H9 (cell line): ENCODE measurements at regions not wholly inside any gene's neighbourhood (a gene's known extent, or its start where the extent isn't known, plus 50 kb on each side); places are given as distances from the start of the nearest gene placed in this dataset.

Source experiments
- DNase-seq: peaks from one replicate; pipeline ENCODE4 v3.0.0-alpha.2; 2017
- H2AFZ ChIP-seq: one replicate; pipeline ENCODE4 v1.6.1; 2013; ENCODE audit warnings: mild to moderate bottlenecking, low read length, control low read depth, moderate library complexity
- H2AK5ac ChIP-seq: 2 replicates; pipeline ENCODE4 v1.6.1; 2013; ENCODE audit warnings: low read length, control low read depth, mixed read lengths; ENCODE audit not compliant: insufficient read length
- H2BK120ac ChIP-seq: one replicate; pipeline ENCODE4 v1.6.1; 2013; ENCODE audit warnings: low read depth, mild to moderate bottlenecking, low read length, control low read depth, inconsistent platforms; ENCODE audit not compliant: poor library complexity, severe bottlenecking
- H2BK12ac ChIP-seq: 2 replicates; pipeline ENCODE4 v1.6.1; 2013; ENCODE audit warnings: low read length, control low read depth, mixed read lengths, low read depth; ENCODE audit not compliant: insufficient read length
- H2BK15ac ChIP-seq: 2 replicates; pipeline ENCODE4 v1.6.1; 2013; ENCODE audit warnings: low read depth, low read length, control low read depth
- H2BK20ac ChIP-seq: one replicate; pipeline ENCODE4 v1.6.1; 2013; ENCODE audit warnings: low read depth, mild to moderate bottlenecking, low read length, control low read depth, inconsistent platforms; ENCODE audit not compliant: poor library complexity, severe bottlenecking
- H2BK5ac ChIP-seq: 2 replicates; pipeline ENCODE4 v1.6.1; 2013; ENCODE audit warnings: low read length, control low read depth, mixed read lengths; ENCODE audit not compliant: insufficient read length
- H3K14ac ChIP-seq: 2 replicates; pipeline ENCODE4 v1.6.1; 2013; ENCODE audit warnings: low read length, control low read depth; ENCODE audit not compliant: insufficient read depth
- H3K18ac ChIP-seq: 2 replicates; pipeline ENCODE4 v1.6.1; 2013; ENCODE audit warnings: low read depth, mild to moderate bottlenecking, mixed read lengths, low read length, control low read depth; ENCODE audit not compliant: insufficient read length
- H3K23ac ChIP-seq: 2 replicates; pipeline ENCODE4 v1.6.1; 2013; ENCODE audit warnings: low read length, control low read depth, mixed read lengths, low read depth; ENCODE audit not compliant: insufficient read length
- H3K23me2 ChIP-seq: 2 replicates; pipeline ENCODE4 v1.6.1; 2013; ENCODE audit warnings: low read depth, mild to moderate bottlenecking, mixed read lengths, low read length, control low read depth; ENCODE audit not compliant: insufficient read length, poor library complexity, severe bottlenecking
- H3K27ac ChIP-seq: 2 replicates; pipeline ENCODE4 v1.5.1; 2013; ENCODE audit warnings: low read length, control low read depth, mixed read lengths, low read depth; ENCODE audit not compliant: insufficient read length
- H3K27me3 ChIP-seq: 2 replicates; pipeline ENCODE4 v1.6.1; 2013; ENCODE audit warnings: low read length, control low read depth, inconsistent platforms; ENCODE audit not compliant: insufficient read depth
- H3K4ac ChIP-seq: 2 replicates; pipeline ENCODE4 v1.6.1; 2013; ENCODE audit warnings: low read depth, mild to moderate bottlenecking, control low read depth, inconsistent platforms, low read length, moderate library complexity
- H3K4me1 ChIP-seq: 2 replicates; pipeline ENCODE4 v1.6.1; 2013; ENCODE audit warnings: low read length, control low read depth, inconsistent platforms; ENCODE audit not compliant: insufficient read depth
- H3K4me2 ChIP-seq: 2 replicates; pipeline ENCODE4 v1.6.1; 2013; ENCODE audit warnings: low read length, control low read depth, mixed read lengths; ENCODE audit not compliant: insufficient read length, insufficient read depth
- H3K56ac ChIP-seq: 2 replicates; pipeline ENCODE4 v1.6.1; 2013; ENCODE audit warnings: low read depth, mild to moderate bottlenecking, mixed read lengths, low read length, control low read depth; ENCODE audit not compliant: insufficient read length
- H3K79me1 ChIP-seq: 2 replicates; pipeline ENCODE4 v1.6.1; 2013; ENCODE audit warnings: low read depth, mild to moderate bottlenecking, moderate library complexity, low read length, control low read depth, inconsistent platforms; ENCODE audit not compliant: insufficient read depth, poor library complexity, severe bottlenecking
- H3K79me2 ChIP-seq: 2 replicates; pipeline ENCODE4 v1.6.1; 2013; ENCODE audit warnings: low read length, control low read depth, inconsistent platforms; ENCODE audit not compliant: insufficient read depth
- H3K9ac ChIP-seq: 2 replicates; pipeline ENCODE4 v1.6.1; 2013; ENCODE audit warnings: low read length, control low read depth, mixed read lengths; ENCODE audit not compliant: insufficient read length; ENCODE audit errors: extremely low read depth
- H3K9me3 ChIP-seq: one replicate; pipeline ENCODE4 v1.6.1; 2013; ENCODE audit warnings: low read depth, low read length, inconsistent platforms; ENCODE audit not compliant: control insufficient read depth
- H3T11ph ChIP-seq: one replicate; pipeline ENCODE4 v1.6.1; 2013; ENCODE audit warnings: mild to moderate bottlenecking, low read length, control low read depth, inconsistent platforms
- H4K20me1 ChIP-seq: one replicate; pipeline ENCODE4 v1.6.1; 2013; ENCODE audit not compliant: control insufficient read depth, insufficient read length, insufficient read depth
- H4K5ac ChIP-seq: 2 replicates; pipeline ENCODE4 v1.6.1; 2013; ENCODE audit warnings: low read depth, mild to moderate bottlenecking, mixed read lengths, low read length, control low read depth; ENCODE audit not compliant: insufficient read length
- H4K8ac ChIP-seq: replicated peaks from 2 replicates; pipeline ENCODE4 v1.6.1; 2013; ENCODE audit warnings: low read length, control low read depth, mixed read lengths, low read depth; ENCODE audit not compliant: insufficient read length
- H4K91ac ChIP-seq: 2 replicates; pipeline ENCODE4 v1.6.1; 2013; ENCODE audit warnings: low read depth, mild to moderate bottlenecking, moderate library complexity, mixed read lengths, low read length, control low read depth; ENCODE audit not compliant: insufficient read length
- H3K27ac Mint-ChIP-seq, 3 experiments: 2 replicates in 2 of 3; 3 replicates in 1 of 3; pipeline ENCODE4 v1.8.0; 2020 to 2021; ENCODE audit warnings: mixed read lengths in 3 of 3, mild to moderate bottlenecking in 1 of 3, moderate library complexity in 1 of 3
- H3K27me3 Mint-ChIP-seq: 2 replicates; pipeline ENCODE4 v1.8.0; 2021; ENCODE audit warnings: low read depth, mild to moderate bottlenecking, moderate library complexity, mixed read lengths
- H3K36me3 Mint-ChIP-seq, 3 experiments: 2 replicates in 2 of 3; 3 replicates in 1 of 3; pipeline ENCODE4 v1.8.0; 2020 to 2021; ENCODE audit warnings: low read depth in 3 of 3, mixed read lengths in 3 of 3; ENCODE audit not compliant: insufficient read depth in 1 of 3
- H3K4me1 Mint-ChIP-seq, 2 experiments: 2 replicates each; pipeline ENCODE4 v1.8.0; 2020; ENCODE audit warnings: mixed read lengths in 2 of 2
- H3K4me3 Mint-ChIP-seq, 2 experiments: 2 replicates in 1 of 2; 3 replicates in 1 of 2; pipeline ENCODE4 v1.8.0; 2020 to 2021; ENCODE audit warnings: mild to moderate bottlenecking in 2 of 2, mixed read lengths in 2 of 2, moderate library complexity in 1 of 2
- H3K9me3 Mint-ChIP-seq, 2 experiments: 2 replicates in 1 of 2; 3 replicates in 1 of 2; pipeline ENCODE4 v1.8.0; 2020; ENCODE audit warnings: mild to moderate bottlenecking in 2 of 2, mixed read lengths in 2 of 2, moderate library complexity in 1 of 2
- CTCF ChIP-seq: fragments of 200-600 bp; sonication (generic); conservative IDR thresholded peaks from 3 replicates; pipeline ENCODE4 v1.8.0; 2021; ENCODE audit warnings: antibody characterized with exemption, mild to moderate bottlenecking
- WGBS: extraction: QIAGEN DNeasy Blood & Tissue Kit; methylation state at CpG from one replicate; pipeline ENCODE4 v1.1.7; 2013; ENCODE audit warnings: missing lambda C conversion rate, low lambda C conversion rate, mixed read lengths; ENCODE audit not compliant: insufficient read length; ENCODE audit errors: extremely low coverage; 5-methylcytosine and 5-hydroxymethylcytosine counted together

- H3K23ac ChIP-seq: no peak overlapping the region
- H4K20me1 ChIP-seq: no peaks in the 10 kb centered on the region
- no peaks in the 10 kb centered on the region for H3K23me2 ChIP-seq
- H2AFZ ChIP-seq: no peak overlapping the region
- peaks cover 2% of the 10 kb centered on the region in 2 experiments; a peak in 1 of 4 replicates for H3K4me1 Mint-ChIP-seq
- H4K8ac ChIP-seq: no peak overlapping the region
- no peak overlapping the region for H2BK5ac ChIP-seq
- H2BK12ac ChIP-seq: no peak overlapping the region
- no peak overlapping the region for H3K4me2 ChIP-seq
- no CpG with 5 or more reads among the region's 1 CpG for WGBS
- no peak overlapping the region for H3K14ac ChIP-seq
- H3K79me1 ChIP-seq: no peaks in the 10 kb centered on the region
- peaks cover 5% of the 10 kb centered on the region for H3K27me3 Mint-ChIP-seq
- H3K56ac ChIP-seq: no peak overlapping the region
- H3K79me2 ChIP-seq: no peaks in the 10 kb centered on the region
- H3K4me3 Mint-ChIP-seq: no peak overlapping the region
- no peak for DNase-seq
- H4K5ac ChIP-seq: no peak overlapping the region
- no peak overlapping the region for H3T11ph ChIP-seq
- no peak overlapping the region for H4K91ac ChIP-seq
- H3K27me3 ChIP-seq: no peaks in the 10 kb centered on the region
- TF ChIP-seq CTCF: no peak
- H2AK5ac ChIP-seq: no peak overlapping the region
- no peak overlapping the region for H3K4ac ChIP-seq
- H2BK20ac ChIP-seq: no peak overlapping the region
- H3K27ac Mint-ChIP-seq: no peak overlapping the region
- H3K36me3 Mint-ChIP-seq: no peaks in the 10 kb centered on the region; a peak in 1 of 7 replicates
- no peak overlapping the region for H3K27ac ChIP-seq
- no peaks in the 10 kb centered on the region for H3K4me1 ChIP-seq
- H3K9me3 Mint-ChIP-seq: no peaks in the 10 kb centered on the region; a peak in 1 of 5 replicates
- H3K9me3 ChIP-seq: no peaks in the 10 kb centered on the region
- no peak overlapping the region for H3K9ac ChIP-seq
- H2BK120ac ChIP-seq: no peak overlapping the region
- no peak overlapping the region for H3K18ac ChIP-seq
- no peak overlapping the region for H2BK15ac ChIP-seq
Measured at GRCh38 chr2:2519381-2519780, 188.3 kb upstream of the MYT1L start.
